Ishikawa (cell line): ENCODE measurements at regions not wholly inside any gene's neighbourhood (a gene's known extent, or its start where the extent isn't known, plus 50 kb on each side); places are given as distances from the start of the nearest gene placed in this dataset.

ENCODE experiments used
- TAF1 ChIP-seq: IDR thresholded peaks from 2 replicates; pipeline ENCODE4 v1.6.1; 2012; ENCODE audit warnings: low read depth, mild to moderate bottlenecking
- TCF12 ChIP-seq: IDR thresholded peaks from 2 replicates; pipeline ENCODE4 v1.6.1; 2012; ENCODE audit warnings: low read depth
- TEAD4 ChIP-seq: IDR thresholded peaks from 2 replicates; pipeline ENCODE4 v1.6.1; 2012

DNA sequence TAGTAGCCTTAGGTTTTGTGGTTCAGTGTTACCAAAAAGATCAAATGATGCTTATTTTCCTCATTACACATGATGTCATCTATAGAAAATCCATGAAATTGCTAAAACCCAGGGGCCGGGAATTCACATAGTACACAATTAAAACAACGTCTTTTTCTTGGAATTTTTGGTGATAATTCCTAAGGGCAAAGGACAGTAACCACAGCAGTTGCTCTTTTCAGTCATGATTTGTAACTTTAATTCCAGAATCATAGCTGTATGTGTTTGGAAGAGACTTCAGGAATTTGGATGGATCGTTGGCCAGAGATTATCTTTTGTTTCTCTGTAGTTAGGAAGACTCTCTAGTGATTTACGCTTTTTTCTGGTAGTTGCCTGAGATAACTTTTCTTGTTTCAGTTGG is 748.7 kb downstream of the TLE4 start:
- TF ChIP-seq TEAD4 (no peak), TAF1 (no peak), TCF12 (no peak)
